SK-N-SH (cell line): ENCODE measurements at regions not wholly inside any gene's neighbourhood (a gene's known extent, or its start where the extent isn't known, plus 50 kb on each side); places are given as distances from the start of the nearest gene placed in this dataset.

Experiments used
- TF ChIP-seq, protein P1 (sequence below): IDR thresholded peaks from 2 replicates; pipeline ENCODE4 v1.6.1; 2012; ENCODE audit warnings: mild to moderate bottlenecking, low read depth, low read length, moderate library complexity
- TF ChIP-seq, protein P2 (sequence below): fragments of 200-600 bp; sonication (generic); IDR thresholded peaks from 2 replicates; pipeline ENCODE4 v1.6.1; 2017; ENCODE audit warnings: antibody characterized with exemption, mild to moderate bottlenecking, moderate library complexity

- TF ChIP-seq, protein P1, sequence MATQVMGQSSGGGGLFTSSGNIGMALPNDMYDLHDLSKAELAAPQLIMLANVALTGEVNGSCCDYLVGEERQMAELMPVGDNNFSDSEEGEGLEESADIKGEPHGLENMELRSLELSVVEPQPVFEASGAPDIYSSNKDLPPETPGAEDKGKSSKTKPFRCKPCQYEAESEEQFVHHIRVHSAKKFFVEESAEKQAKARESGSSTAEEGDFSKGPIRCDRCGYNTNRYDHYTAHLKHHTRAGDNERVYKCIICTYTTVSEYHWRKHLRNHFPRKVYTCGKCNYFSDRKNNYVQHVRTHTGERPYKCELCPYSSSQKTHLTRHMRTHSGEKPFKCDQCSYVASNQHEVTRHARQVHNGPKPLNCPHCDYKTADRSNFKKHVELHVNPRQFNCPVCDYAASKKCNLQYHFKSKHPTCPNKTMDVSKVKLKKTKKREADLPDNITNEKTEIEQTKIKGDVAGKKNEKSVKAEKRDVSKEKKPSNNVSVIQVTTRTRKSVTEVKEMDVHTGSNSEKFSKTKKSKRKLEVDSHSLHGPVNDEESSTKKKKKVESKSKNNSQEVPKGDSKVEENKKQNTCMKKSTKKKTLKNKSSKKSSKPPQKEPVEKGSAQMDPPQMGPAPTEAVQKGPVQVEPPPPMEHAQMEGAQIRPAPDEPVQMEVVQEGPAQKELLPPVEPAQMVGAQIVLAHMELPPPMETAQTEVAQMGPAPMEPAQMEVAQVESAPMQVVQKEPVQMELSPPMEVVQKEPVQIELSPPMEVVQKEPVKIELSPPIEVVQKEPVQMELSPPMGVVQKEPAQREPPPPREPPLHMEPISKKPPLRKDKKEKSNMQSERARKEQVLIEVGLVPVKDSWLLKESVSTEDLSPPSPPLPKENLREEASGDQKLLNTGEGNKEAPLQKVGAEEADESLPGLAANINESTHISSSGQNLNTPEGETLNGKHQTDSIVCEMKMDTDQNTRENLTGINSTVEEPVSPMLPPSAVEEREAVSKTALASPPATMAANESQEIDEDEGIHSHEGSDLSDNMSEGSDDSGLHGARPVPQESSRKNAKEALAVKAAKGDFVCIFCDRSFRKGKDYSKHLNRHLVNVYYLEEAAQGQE: no peak
- TF ChIP-seq, protein P2, sequence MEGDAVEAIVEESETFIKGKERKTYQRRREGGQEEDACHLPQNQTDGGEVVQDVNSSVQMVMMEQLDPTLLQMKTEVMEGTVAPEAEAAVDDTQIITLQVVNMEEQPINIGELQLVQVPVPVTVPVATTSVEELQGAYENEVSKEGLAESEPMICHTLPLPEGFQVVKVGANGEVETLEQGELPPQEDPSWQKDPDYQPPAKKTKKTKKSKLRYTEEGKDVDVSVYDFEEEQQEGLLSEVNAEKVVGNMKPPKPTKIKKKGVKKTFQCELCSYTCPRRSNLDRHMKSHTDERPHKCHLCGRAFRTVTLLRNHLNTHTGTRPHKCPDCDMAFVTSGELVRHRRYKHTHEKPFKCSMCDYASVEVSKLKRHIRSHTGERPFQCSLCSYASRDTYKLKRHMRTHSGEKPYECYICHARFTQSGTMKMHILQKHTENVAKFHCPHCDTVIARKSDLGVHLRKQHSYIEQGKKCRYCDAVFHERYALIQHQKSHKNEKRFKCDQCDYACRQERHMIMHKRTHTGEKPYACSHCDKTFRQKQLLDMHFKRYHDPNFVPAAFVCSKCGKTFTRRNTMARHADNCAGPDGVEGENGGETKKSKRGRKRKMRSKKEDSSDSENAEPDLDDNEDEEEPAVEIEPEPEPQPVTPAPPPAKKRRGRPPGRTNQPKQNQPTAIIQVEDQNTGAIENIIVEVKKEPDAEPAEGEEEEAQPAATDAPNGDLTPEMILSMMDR: no peak
Observed at GRCh38 chrX:118215346-118215745, 98.7 kb upstream of the KLHL13 start.
